ENCODE measurements at regions not wholly inside any gene's neighbourhood (a gene's known extent, or its start where the extent isn't known, plus 50 kb on each side); places are given as distances from the start of the nearest gene placed in this dataset.

GRCh38 chr2:153641046-153641445 lies 162.5 kb upstream of the RPRM start:
- TF ChIP-seq CTCF (IDR thresholded peaks at IDR 0.05; ENCODE audit: low read depth, low read length, poor library complexity, severe bottlenecking) (no peak), EZH2phosphoT487 (IDR thresholded peaks at IDR 0.05; ENCODE audit: borderline replicate concordance, low read length) (no peak)
